ENCODE measurements at regions not wholly inside any gene's neighbourhood (a gene's known extent, or its start where the extent isn't known, plus 50 kb on each side); places are given as distances from the start of the nearest gene placed in this dataset.

DNA sequence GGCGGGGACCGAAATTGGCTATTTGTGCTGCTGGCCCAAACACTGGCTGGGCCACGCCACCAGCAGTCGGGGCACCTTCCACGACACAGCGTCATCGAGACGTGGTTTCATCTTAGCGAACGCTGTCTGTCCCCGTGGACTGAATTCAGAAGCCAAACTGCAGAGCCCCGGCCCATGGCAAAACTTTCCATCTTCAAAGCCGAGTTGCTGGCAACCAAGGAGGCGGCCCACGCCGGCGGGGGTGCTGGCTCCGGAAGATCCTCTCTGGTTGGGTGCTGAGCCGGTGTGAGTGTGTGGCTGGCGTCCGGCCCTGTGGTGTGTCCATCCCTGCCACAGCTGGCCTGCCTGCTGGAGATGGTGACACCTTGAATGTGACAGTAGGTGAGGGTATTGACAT, 96.6 kb upstream of the ADRA2C start:
- no peak for DNase-seq (ENCODE audit: low spot score)

GRCh38 chr4:3668825-3669552, 97.2 kb upstream of the ADRA2C start:
- DNase-seq (ENCODE audit: low spot score) = no peak

DNA sequence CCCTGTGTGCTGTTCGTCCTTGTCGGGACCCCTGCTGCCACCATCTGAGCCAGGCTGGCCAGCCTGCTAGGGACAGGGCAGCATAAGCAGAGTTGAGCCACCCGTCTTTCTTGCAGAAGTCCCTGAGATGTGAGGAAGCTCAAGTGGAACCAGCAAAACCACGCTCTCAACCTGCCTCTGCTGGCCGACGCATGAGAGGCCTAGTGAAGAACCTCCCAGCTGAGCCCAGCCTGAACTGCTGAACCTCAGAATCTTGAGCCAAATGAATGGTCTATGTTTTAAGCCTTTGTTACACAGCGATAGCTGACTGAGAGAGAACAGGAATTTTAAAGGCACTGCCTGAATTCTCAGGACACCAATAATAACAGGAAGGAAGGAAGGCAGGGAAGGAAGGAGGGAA, 98.9 kb upstream of the ADRA2C start:
- DNase-seq (ENCODE audit: low spot score) = no peak

- DNase-seq (ENCODE audit: low spot score) = no peak
These were observed 99.9 kb upstream of the ADRA2C start for GRCh38 chr4:3666263-3666662.

DNA sequence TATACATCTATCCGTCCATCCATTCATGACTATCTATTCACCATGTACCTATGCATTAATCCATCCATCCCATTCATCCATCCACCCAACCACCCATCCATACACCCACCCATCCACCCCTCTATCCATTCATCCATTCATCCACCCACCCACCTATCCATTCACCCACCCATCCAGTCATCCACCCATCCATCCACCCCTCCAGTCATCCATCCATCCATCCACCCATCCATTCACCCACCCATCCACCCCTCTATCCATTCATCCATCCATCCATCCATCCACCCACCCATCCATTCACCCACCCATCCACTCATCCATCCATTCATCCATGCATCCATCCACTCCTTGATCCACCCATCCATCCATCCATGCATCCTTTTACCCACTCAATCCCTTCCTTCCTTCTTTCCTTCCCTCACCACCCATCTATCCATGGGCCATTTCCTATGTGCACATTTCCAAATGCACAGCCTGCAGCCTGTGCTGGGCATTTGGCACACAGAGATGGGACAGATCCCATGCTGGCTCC, 100.8 kb upstream of the ADRA2C start:
- DNase-seq (ENCODE audit: low spot score) = no peak

- DNase-seq (ENCODE audit: low spot score) = no peak
These were observed 102.4 kb upstream of the ADRA2C start for GRCh38 chr4:3663791-3664190.

DNA sequence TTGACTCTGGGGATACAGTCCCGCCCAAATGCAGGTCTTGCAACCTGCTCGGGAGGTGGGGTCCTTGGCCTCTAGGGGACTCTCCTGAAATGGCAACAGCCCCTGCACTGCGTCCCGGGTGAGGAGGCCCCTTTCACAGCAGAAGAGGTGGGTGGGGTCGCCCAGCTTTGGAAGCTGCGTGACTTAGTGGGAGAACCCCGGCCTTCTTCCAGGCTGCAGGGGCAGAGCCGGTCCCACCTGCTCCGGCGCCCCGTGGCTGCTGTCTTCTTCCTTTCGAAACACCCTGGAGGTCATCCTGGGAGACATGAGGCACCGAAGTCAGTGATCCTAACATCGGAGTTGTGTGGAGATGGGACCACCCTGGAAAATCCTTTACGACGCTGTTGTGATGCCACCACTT, 103.7 kb upstream of the ADRA2C start:
- DNase-seq (ENCODE audit: low spot score) = no peak

- DNase-seq (ENCODE audit: low spot score) = no peak
These were observed 104.2 kb upstream of the ADRA2C start for GRCh38 chr4:3661989-3662388.

DNA sequence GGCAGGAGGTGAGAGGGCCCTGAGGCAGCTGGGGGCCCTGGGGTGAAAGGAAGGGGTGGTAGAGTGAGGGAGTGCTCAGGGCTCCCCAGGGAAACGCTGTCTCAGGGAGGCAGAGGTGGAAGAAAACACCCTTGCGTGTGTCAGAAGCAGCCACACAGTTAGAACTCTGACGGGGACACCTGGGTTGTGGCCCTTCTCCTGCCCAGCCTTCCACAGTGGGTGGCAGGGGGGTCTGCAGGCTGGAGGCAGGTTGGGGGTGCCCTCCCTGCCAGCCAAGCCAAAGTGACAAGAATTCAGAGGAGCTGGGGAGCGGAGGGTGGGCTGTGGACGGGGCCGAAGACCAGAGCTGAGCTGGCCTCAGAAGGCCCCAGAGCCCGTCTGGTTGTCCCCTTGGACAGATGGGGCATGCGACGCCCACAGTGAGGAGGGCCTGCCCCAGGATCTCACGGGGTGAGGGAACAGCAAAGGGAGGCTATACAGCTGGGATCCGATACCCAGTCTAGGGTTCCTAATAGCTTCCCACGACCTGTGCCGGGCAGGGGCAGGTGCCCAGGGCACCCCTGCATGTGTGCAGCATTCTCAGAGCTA, 105.2 kb upstream of the ADRA2C start:
- no peak for DNase-seq (ENCODE audit: low spot score)

GRCh38 chr4:3660086-3660927, 105.9 kb upstream of the ADRA2C start:
- DNase-seq (ENCODE audit: low spot score) = no peak

GRCh38 chr4:3659131-3659530, 107.1 kb upstream of the ADRA2C start:
- no peak for DNase-seq (ENCODE audit: low spot score)

DNA sequence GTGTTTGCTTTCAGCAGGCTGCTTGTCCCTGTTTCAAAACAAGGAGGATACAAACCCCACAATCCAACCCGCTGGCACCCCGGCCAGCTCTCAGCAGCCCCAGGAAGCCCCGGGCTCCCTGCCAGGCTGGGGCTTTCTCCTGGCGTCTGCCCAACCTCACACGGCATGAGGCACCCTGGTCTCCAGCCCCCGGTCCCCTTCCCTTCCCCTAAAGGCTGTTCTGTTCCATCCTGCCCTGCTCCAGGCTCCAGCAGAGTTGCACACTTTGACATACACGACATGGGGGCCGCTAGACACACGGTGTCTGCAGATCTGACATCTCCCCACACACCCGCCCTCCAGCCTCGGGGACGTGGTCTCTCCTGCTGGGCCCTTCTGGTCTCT, 107.7 kb upstream of the ADRA2C start:
- DNase-seq (ENCODE audit: low spot score) = no peak

GRCh38 chr4:3657902-3658529, 108.2 kb upstream of the ADRA2C start:
- DNase-seq (ENCODE audit: low spot score) = peak; percentile 23

GRCh38 chr4:3656416-3657356, 109.5 kb upstream of the ADRA2C start:
- no peak for DNase-seq (ENCODE audit: low spot score)

- no peak for DNase-seq (ENCODE audit: low spot score)
These were observed 110.2 kb upstream of the ADRA2C start for GRCh38 chr4:3655963-3656362.

GRCh38 chr4:3655485-3655884, 110.7 kb upstream of the ADRA2C start:
- no peak for DNase-seq (ENCODE audit: low spot score)

GRCh38 chr4:3654036-3654807, 112.0 kb upstream of the ADRA2C start:
- DNase-seq (ENCODE audit: low spot score) = no peak

GRCh38 chr4:3652586-3652985, 113.6 kb upstream of the ADRA2C start:
- DNase-seq (ENCODE audit: low spot score) = no peak

DNA sequence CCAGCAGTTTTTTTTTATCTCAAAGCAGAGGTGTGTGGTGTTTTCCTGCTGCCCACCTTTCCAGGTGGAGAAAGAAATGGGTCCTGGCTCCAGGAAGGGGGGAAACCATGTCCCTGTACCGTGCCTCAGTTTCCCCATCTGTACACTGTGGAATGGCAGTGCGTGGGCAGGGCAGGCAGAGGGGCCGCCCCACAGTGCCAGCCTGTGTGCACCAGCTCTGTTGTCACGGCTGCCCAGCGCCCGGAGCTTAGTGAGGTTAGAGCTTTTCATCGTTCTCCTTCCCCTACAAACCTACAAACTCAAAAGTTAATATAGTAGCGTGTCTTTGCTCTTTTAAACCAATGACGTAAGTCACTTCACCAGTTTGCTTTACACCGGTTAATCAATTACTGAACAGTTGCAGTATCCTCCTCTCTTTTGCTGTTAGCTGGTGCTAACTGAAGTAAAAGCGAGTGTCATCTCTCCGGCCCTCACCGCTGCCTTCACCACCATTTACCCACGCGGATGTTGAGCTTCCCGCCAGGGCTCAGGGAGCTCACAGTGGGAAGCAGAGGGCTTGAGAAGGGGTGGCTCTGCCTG, 114.8 kb upstream of the ADRA2C start:
- DNase-seq (ENCODE audit: low spot score) = no peak

- no peak for DNase-seq (ENCODE audit: low spot score)
These were observed 116.7 kb upstream of the ADRA2C start for GRCh38 chr4:3649491-3649890.
